SK-N-SH (cell line): ENCODE measurements at regions not wholly inside any gene's neighbourhood (a gene's known extent, or its start where the extent isn't known, plus 50 kb on each side); places are given as distances from the start of the nearest gene placed in this dataset.

ENCODE experiments used
- CTCF ChIA-PET: fragments of 300-600, 350-600 bp; formaldehyde crosslinking; extraction: SDS; loops from one replicate; lab custom pipeline; 2021; lab: Yijun Ruan, JAX
- POLR2A ChIA-PET: fragments of 350-600 bp; sonication (Branson Sonifier 250); formaldehyde crosslinking; extraction: SDS; loops from one replicate; lab custom pipeline; 2020; ENCODE audit warnings: antibody characterized with exemption, inconsistent platforms; lab: Yijun Ruan, JAX
- DNase-seq: peaks from one replicate; pipeline ENCODE4 v3.0.0; 2012
- H2AFZ ChIP-seq: fragments of 200-600 bp; sonication (generic); 2 replicates; pipeline ENCODE4 v1.8.1; 2016; ENCODE audit warnings: antibody characterized with exemption, mild to moderate bottlenecking, low read depth
- H3F3A ChIP-seq: fragments of 200-600 bp; sonication (generic); replicated peaks from 2 replicates; pipeline ENCODE3; 2016; ENCODE audit warnings: antibody characterized with exemption, mild to moderate bottlenecking; ENCODE audit not compliant: insufficient read depth
- H3K27ac ChIP-seq, 2 experiments: fragments of 200-500 bp in 1 of 2; fragments of 200-600 bp in 1 of 2; sonication (Bioruptor generic) in 1 of 2; sonication (generic), shearing (Covaris generic) in 1 of 2; 2 replicates each; pipeline versions ENCODE4 v1.5.1 to v1.6.1; 2014 to 2016; ENCODE audit warnings: low read depth in 2 of 2, inconsistent platforms in 1 of 2, low read length in 1 of 2, mild to moderate bottlenecking in 1 of 2, mixed read lengths in 1 of 2
- H3K27me3 ChIP-seq: fragments of 200-600 bp; sonication (generic), shearing (Covaris generic); 2 replicates; pipeline ENCODE4 v1.6.1; 2016; ENCODE audit warnings: mixed run types; ENCODE audit not compliant: insufficient read depth
- H3K36me3 ChIP-seq, 2 experiments: fragments of 200-500 bp in 1 of 2; fragments of 200-600 bp in 1 of 2; sonication (Bioruptor generic) in 1 of 2; sonication (generic) in 1 of 2; replicated peaks in 1 of 2; 2 replicates each; pipeline versions ENCODE3 to v1.5.1; 2014 to 2016; ENCODE audit warnings: low read length in 1 of 2, mild to moderate bottlenecking in 1 of 2; ENCODE audit not compliant: insufficient read depth in 2 of 2, control insufficient read depth in 1 of 2
- H3K4me1 ChIP-seq, 2 experiments: fragments of 200-500 bp in 1 of 2; fragments of 200-600 bp in 1 of 2; sonication (Bioruptor generic) in 1 of 2; sonication (generic), shearing (Covaris generic) in 1 of 2; 2 replicates each; pipeline versions ENCODE4 v1.5.1 to v1.6.1; 2014 to 2016; ENCODE audit warnings: low read depth in 1 of 2, low read length in 1 of 2, mixed run types in 1 of 2; ENCODE audit not compliant: insufficient read depth in 2 of 2, control insufficient read depth in 1 of 2
- H3K4me2 ChIP-seq: fragments of 200-600 bp; sonication (generic), shearing (Covaris generic); 2 replicates; pipeline ENCODE4 v1.6.1; 2017; ENCODE audit warnings: mixed run types
- H3K4me3 ChIP-seq, 2 experiments: fragments of 200-500 bp in 1 of 2; fragments of 200-600 bp in 1 of 2; sonication (Bioruptor generic) in 1 of 2; sonication (generic), shearing (Covaris generic) in 1 of 2; 2 replicates each; pipeline versions ENCODE4 v1.5.1 to v1.8.1; 2014 to 2016; ENCODE audit warnings: low read depth in 2 of 2, inconsistent platforms in 1 of 2, low read length in 1 of 2, mild to moderate bottlenecking in 1 of 2, mixed read lengths in 1 of 2, moderate library complexity in 1 of 2
- H3K79me2 ChIP-seq: fragments of 200-600 bp; sonication (generic); 2 replicates; pipeline ENCODE4 v1.8.1; 2017; ENCODE audit warnings: mild to moderate bottlenecking; ENCODE audit not compliant: insufficient read depth
- H3K9ac ChIP-seq: fragments of 200-600 bp; sonication (generic); 2 replicates; pipeline ENCODE4 v1.6.1; 2017; ENCODE audit warnings: mixed run types
- H3K9me2 ChIP-seq: fragments of 200-600 bp; sonication (generic); 2 replicates; pipeline ENCODE4 v1.6.1; 2017; ENCODE audit warnings: mixed run types
- H3K9me3 ChIP-seq: fragments of 200-600 bp; sonication (generic); 2 replicates; pipeline ENCODE4 v1.6.1; 2017; ENCODE audit warnings: mixed run types, mild to moderate bottlenecking, moderate library complexity
- H4K20me1 ChIP-seq: fragments of 200-600 bp; sonication (generic); 2 replicates; pipeline ENCODE4 v1.6.1; 2017; ENCODE audit warnings: mild to moderate bottlenecking, mixed run types; ENCODE audit not compliant: insufficient read depth
- CTCF ChIP-seq: fragments of 200-600 bp; sonication (generic); IDR thresholded peaks from 2 replicates; pipeline ENCODE4 v1.6.1; 2017; ENCODE audit warnings: antibody characterized with exemption, mild to moderate bottlenecking, moderate library complexity
- ELF1 ChIP-seq: IDR thresholded peaks from 2 replicates; pipeline ENCODE4 v1.4.0; 2012
- FOXJ3 ChIP-seq: sonication (generic); formaldehyde crosslinking; IDR thresholded peaks from 2 replicates; pipeline ENCODE4 v1.5.1; 2020; ENCODE audit warnings: mild to moderate bottlenecking, missing genetic modification reagents
- FOXM1 ChIP-seq: IDR thresholded peaks from 2 replicates; pipeline ENCODE4 v1.4.0; 2012; ENCODE audit warnings: low read depth, mild to moderate bottlenecking
- GABPA ChIP-seq: IDR thresholded peaks from 2 replicates; pipeline ENCODE4 v1.4.0; 2012; ENCODE audit warnings: low read depth, mild to moderate bottlenecking
- MAX ChIP-seq: IDR thresholded peaks from 2 replicates; pipeline ENCODE4 v1.4.0; 2012; ENCODE audit warnings: low read depth
- MXI1 ChIP-seq: IDR thresholded peaks from 2 replicates; pipeline ENCODE4 v1.6.1; 2012; ENCODE audit warnings: mild to moderate bottlenecking, low read depth, low read length, improper control_type of control experiment
- NRF1 ChIP-seq: IDR thresholded peaks from 2 replicates; pipeline ENCODE4 v1.6.1; 2012; ENCODE audit warnings: low read depth, mild to moderate bottlenecking, low read length
- RFX5 ChIP-seq: IDR thresholded peaks from 2 replicates; pipeline ENCODE4 v1.6.1; 2012; ENCODE audit warnings: mild to moderate bottlenecking, improper control_type of control experiment, low read length
- RXRA ChIP-seq: IDR thresholded peaks from 2 replicates; pipeline ENCODE4 v1.4.0; 2012; ENCODE audit warnings: low read depth, mild to moderate bottlenecking, borderline replicate concordance
- SMC3 ChIP-seq: IDR thresholded peaks from 2 replicates; pipeline ENCODE4 v1.6.1; 2012; ENCODE audit warnings: low read depth, low read length, improper control_type of control experiment
- TAF1 ChIP-seq: IDR thresholded peaks from 2 replicates; pipeline ENCODE4 v1.6.1; 2012; ENCODE audit warnings: low read depth, mild to moderate bottlenecking, low read length, moderate library complexity, borderline replicate concordance
- TCF12 ChIP-seq: IDR thresholded peaks from 2 replicates; pipeline ENCODE4 v1.4.0; 2012
- WGBS: methylation state at CpG from one replicate; pipeline ENCODE4 v1.1.6; 2017; ENCODE audit warnings: low lambda C conversion rate; 5-methylcytosine and 5-hydroxymethylcytosine counted together
- TF ChIP-seq, protein P1 (sequence below): IDR thresholded peaks from 2 replicates; pipeline ENCODE4 v1.6.1; 2012; ENCODE audit warnings: mild to moderate bottlenecking, low read depth, low read length, moderate library complexity
- TF ChIP-seq, protein P2 (sequence below): fragments of 150-350 bp; IDR thresholded peaks from 2 replicates; pipeline ENCODE4 v1.6.1; 2016; ENCODE audit warnings: mild to moderate bottlenecking, low read depth, low read length

DNA sequence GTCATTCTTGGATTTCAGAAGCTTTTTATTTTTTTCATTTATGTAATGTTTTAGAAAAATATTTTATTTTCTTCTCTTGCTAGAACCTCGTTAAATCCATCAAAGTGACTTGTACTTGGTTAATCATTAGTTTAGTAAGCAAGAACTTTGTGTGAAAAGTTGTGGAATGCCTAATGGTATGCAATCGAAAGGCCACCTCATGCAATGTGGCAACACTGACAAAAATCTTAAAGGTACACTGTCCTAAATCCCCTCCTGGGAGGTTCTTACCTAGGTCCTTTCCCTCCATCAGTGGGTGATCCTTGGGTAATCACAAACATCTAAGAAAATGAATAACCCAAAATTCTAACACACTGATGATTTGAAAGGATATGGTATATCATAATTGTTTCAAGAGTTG is 304.2 kb downstream of the DNAH5 start:
- H2AFZ ChIP-seq = no peak overlapping the region
- POLR2A ChIA-PET = no interaction called here
- CTCF ChIA-PET = no interaction called here
- H3K36me3 ChIP-seq = no peaks in the 10 kb centered on the region
- H3K9ac ChIP-seq = no peak overlapping the region
- H3K27ac ChIP-seq = no peak overlapping the region
- no peaks in the 10 kb centered on the region for H3K27me3 ChIP-seq
- no peak overlapping the region for H3K4me2 ChIP-seq
- DNase-seq = no peak
- no peak overlapping the region for H3K4me3 ChIP-seq
- H3K79me2 ChIP-seq = no peaks in the 10 kb centered on the region
- H3K9me3 ChIP-seq = no peaks in the 10 kb centered on the region
- TF ChIP-seq MXI1 (no peak), MAX (no peak), TAF1 (no peak), SMC3 (no peak), RFX5 (no peak), GABPA (no peak), NRF1 (no peak), ELF1 (no peak), RXRA (no peak), FOXM1 (no peak)
- TF ChIP-seq, protein P1, sequence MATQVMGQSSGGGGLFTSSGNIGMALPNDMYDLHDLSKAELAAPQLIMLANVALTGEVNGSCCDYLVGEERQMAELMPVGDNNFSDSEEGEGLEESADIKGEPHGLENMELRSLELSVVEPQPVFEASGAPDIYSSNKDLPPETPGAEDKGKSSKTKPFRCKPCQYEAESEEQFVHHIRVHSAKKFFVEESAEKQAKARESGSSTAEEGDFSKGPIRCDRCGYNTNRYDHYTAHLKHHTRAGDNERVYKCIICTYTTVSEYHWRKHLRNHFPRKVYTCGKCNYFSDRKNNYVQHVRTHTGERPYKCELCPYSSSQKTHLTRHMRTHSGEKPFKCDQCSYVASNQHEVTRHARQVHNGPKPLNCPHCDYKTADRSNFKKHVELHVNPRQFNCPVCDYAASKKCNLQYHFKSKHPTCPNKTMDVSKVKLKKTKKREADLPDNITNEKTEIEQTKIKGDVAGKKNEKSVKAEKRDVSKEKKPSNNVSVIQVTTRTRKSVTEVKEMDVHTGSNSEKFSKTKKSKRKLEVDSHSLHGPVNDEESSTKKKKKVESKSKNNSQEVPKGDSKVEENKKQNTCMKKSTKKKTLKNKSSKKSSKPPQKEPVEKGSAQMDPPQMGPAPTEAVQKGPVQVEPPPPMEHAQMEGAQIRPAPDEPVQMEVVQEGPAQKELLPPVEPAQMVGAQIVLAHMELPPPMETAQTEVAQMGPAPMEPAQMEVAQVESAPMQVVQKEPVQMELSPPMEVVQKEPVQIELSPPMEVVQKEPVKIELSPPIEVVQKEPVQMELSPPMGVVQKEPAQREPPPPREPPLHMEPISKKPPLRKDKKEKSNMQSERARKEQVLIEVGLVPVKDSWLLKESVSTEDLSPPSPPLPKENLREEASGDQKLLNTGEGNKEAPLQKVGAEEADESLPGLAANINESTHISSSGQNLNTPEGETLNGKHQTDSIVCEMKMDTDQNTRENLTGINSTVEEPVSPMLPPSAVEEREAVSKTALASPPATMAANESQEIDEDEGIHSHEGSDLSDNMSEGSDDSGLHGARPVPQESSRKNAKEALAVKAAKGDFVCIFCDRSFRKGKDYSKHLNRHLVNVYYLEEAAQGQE = no peak
- TF ChIP-seq, protein P2, sequence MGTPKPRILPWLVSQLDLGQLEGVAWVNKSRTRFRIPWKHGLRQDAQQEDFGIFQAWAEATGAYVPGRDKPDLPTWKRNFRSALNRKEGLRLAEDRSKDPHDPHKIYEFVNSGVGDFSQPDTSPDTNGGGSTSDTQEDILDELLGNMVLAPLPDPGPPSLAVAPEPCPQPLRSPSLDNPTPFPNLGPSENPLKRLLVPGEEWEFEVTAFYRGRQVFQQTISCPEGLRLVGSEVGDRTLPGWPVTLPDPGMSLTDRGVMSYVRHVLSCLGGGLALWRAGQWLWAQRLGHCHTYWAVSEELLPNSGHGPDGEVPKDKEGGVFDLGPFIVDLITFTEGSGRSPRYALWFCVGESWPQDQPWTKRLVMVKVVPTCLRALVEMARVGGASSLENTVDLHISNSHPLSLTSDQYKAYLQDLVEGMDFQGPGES = no peak
- WGBS = 3% methylated on average over 2 of the region's 2 CpGs
- no peaks in the 10 kb centered on the region for H4K20me1 ChIP-seq
- H3F3A ChIP-seq = no peaks in the 10 kb centered on the region
- no peaks in the 10 kb centered on the region for H3K4me1 ChIP-seq
- no peaks in the 10 kb centered on the region for H3K9me2 ChIP-seq

GRCh38 chr5:13632676-13633075 is 311.8 kb downstream of the DNAH5 start:
- DNase-seq = no peak
- POLR2A ChIA-PET = no interaction called here

More at GRCh38 chr5:13632676-13633075, 311.8 kb downstream of the DNAH5 start:
- no peak for TF ChIP-seq FOXJ3 (CRISPR knock-in tag)
- no peak for TF ChIP-seq TCF12
- TF ChIP-seq CTCF = no peak
- no peak for TF ChIP-seq FOXM1
- TF ChIP-seq, all 33 proteins: peak for 0
- Histone ChIP-seq H3K4me2 (no peak overlapping the region), H3K4me1 (no peaks in the 10 kb centered on the region), H2AFZ (no peak overlapping the region), H3K27me3 (no peaks in the 10 kb centered on the region; the same call in 1 of the 2 replicates), H3K4me3 (no peak overlapping the region), H4K20me1 (no peaks in the 10 kb centered on the region), H3K36me3 (no peaks in the 10 kb centered on the region), H3F3A (no peaks in the 10 kb centered on the region), H3K27ac (no peak overlapping the region), H3K9me2 (0 out of 2 replicates have a peak, but pooled peaks cover 2% of the 10 kb centered on the region), H3K9me3 (no peaks in the 10 kb centered on the region), H3K9ac (no peak overlapping the region), H3K79me2 (no peaks in the 10 kb centered on the region)
- CTCF ChIA-PET = interaction anchor here (1.0 kb wide), 1 partner anchor 22 kb away, joined by 4 read pairs; no protein-coding TSS in a partner anchor
- 0% methylated on average over 1 of the region's 1 CpG for WGBS
